Panc1 (cell line): ENCODE measurements at regions not wholly inside any gene's neighbourhood (a gene's known extent, or its start where the extent isn't known, plus 50 kb on each side); places are given as distances from the start of the nearest gene placed in this dataset.

Source experiments
- ATAC-seq: fragments of 200-7000 bp; cut with Tn5 transposase; 2 replicates; pipeline ENCODE4 v1.9.1; 2020; ENCODE audit warnings: mild to moderate bottlenecking, moderate library complexity
- BruUV-seq: library from RNA; stranded (reverse); fragments of 400-500 nt; replicated peaks from 2 replicates; lab custom pipeline; 2021; lab: Mats Ljungman, UMichigan
- CTCF ChIA-PET: fragments of 300-600 bp; sonication (Branson Sonifier 250); formaldehyde crosslinking; loops from one replicate; lab custom pipeline; 2022; ENCODE audit warnings: antibody characterized with exemption; lab: Charles Lee
- POLR2A ChIA-PET: fragments of 300-600 bp; sonication (Branson Sonifier 250); formaldehyde crosslinking; loops from one replicate; lab custom pipeline; 2022; ENCODE audit warnings: antibody characterized with exemption; lab: Charles Lee
- DNase-seq: peaks from one replicate; pipeline ENCODE4 v3.0.0-alpha.2; 2010; ENCODE audit warnings: low read depth, low spot score
- H3K27ac ChIP-seq: 2 replicates; pipeline ENCODE4 v1.5.1; 2011; ENCODE audit warnings: mild to moderate bottlenecking, low read length, inconsistent platforms
- H3K27me3 ChIP-seq: fragments of 200-500 bp; sonication (Bioruptor generic); 2 replicates; pipeline ENCODE4 v1.6.0; 2014; ENCODE audit warnings: low read length, inconsistent platforms; ENCODE audit not compliant: control insufficient read depth, insufficient read depth
- H3K36me3 ChIP-seq: fragments of 200-500 bp; sonication (Bioruptor generic); 2 replicates; pipeline ENCODE4 v1.5.1; 2014; ENCODE audit warnings: inconsistent platforms, mild to moderate bottlenecking, low read length, moderate library complexity; ENCODE audit not compliant: control insufficient read depth, insufficient read depth
- H3K4me1 ChIP-seq: 2 replicates; pipeline ENCODE4 v1.5.1; 2011; ENCODE audit warnings: inconsistent platforms, mild to moderate bottlenecking, low read length, moderate library complexity; ENCODE audit not compliant: control insufficient read depth, insufficient read depth
- H3K4me3 ChIP-seq, 2 experiments: 2 replicates each; pipeline ENCODE4 v1.5.1; 2011 to 2012; ENCODE audit warnings: low read depth in 2 of 2, low read length in 2 of 2, mild to moderate bottlenecking in 2 of 2, inconsistent platforms in 1 of 2, moderate library complexity in 1 of 2
- H3K9me3 ChIP-seq: fragments of 200-500 bp; sonication (Bioruptor generic); 2 replicates; pipeline ENCODE4 v1.5.1; 2014; ENCODE audit warnings: low read depth, mild to moderate bottlenecking, inconsistent platforms, low read length, moderate library complexity; ENCODE audit not compliant: control insufficient read depth, insufficient read depth
- CTCF ChIP-seq: fragments of 450-650 bp; IDR thresholded peaks from 2 replicates; pipeline ENCODE4 v1.5.1; 2017; ENCODE audit warnings: mild to moderate bottlenecking
- POLR2AphosphoS5 ChIP-seq: IDR thresholded peaks from 2 replicates; pipeline ENCODE4 v1.6.1; 2012; ENCODE audit warnings: mild to moderate bottlenecking, low read depth, low read length, moderate library complexity
- REST ChIP-seq, 2 experiments: IDR thresholded peaks; 2 replicates each; pipeline ENCODE4 v1.6.1; 2011 to 2012; ENCODE audit warnings: low read depth in 2 of 2, control low read depth in 1 of 2, low read length in 1 of 2, mild to moderate bottlenecking in 1 of 2, moderate library complexity in 1 of 2; ENCODE audit not compliant: insufficient read depth in 1 of 2
- SIN3A ChIP-seq: IDR thresholded peaks from 2 replicates; pipeline ENCODE4 v1.6.1; 2012; ENCODE audit warnings: low read depth, mild to moderate bottlenecking, low read length, moderate library complexity, borderline replicate concordance; ENCODE audit not compliant: insufficient read depth
- TCF7L2 ChIP-seq: IDR thresholded peaks from 2 replicates; pipeline ENCODE4 v1.6.1; 2011; ENCODE audit warnings: mild to moderate bottlenecking, low read depth, low read length, inconsistent platforms
- in situ Hi-C: cut with HindIII; loops from 2 replicates; pipeline ENCODE4 v1.10.0; 2016; ENCODE audit warnings: low sequenced_read_pairs, low pct_unique_long_range_greater_than_20kb
- intact Hi-C: fragments of 100-400 bp; cut with micrococcal nuclease; formaldehyde crosslinking; loops from one replicate; pipeline ENCODE4 v1.10.0; 2022; ENCODE audit not compliant: unreplicated experiment

- in situ Hi-C loops (no loop called here), intact Hi-C loops (no loop called here)
- ChIA-PET POLR2A (no interaction called here), CTCF (no interaction called here)
- H3K27me3 ChIP-seq = no peaks in the 10 kb centered on the region; the same call in 1 of the 2 replicates
- TF ChIP-seq POLR2AphosphoS5 (no peak), SIN3A (no peak), TCF7L2 (no peak), REST (IDR thresholded peaks at IDR 0.05; ENCODE audit: insufficient read depth in 1 of 2, low read depth in 2 of 2, low read length in 1 of 2) (no peak), CTCF (no peak)
- H3K36me3 ChIP-seq = no peaks in the 10 kb centered on the region
- no peaks in the 10 kb centered on the region for H3K9me3 ChIP-seq
- H3K4me1 ChIP-seq = no peaks in the 10 kb centered on the region
- DNase-seq = no peak
- H3K4me3 ChIP-seq = no peak overlapping the region
- no peak for ATAC-seq
- BruUV-seq = no TSS peak
- no peak overlapping the region for H3K27ac ChIP-seq
Measured at GRCh38 chr2:236858661-236859060, 227.0 kb upstream of the COPS8 start.

GRCh38 chr2:236859908-236860307, 225.8 kb upstream of the COPS8 start:
- TF ChIP-seq POLR2AphosphoS5 = no peak
- TF ChIP-seq REST (IDR thresholded peaks at IDR 0.05; ENCODE audit: insufficient read depth in 1 of 2, low read depth in 2 of 2, low read length in 1 of 2) = no peak
- no peak for TF ChIP-seq CTCF
- no peaks in the 10 kb centered on the region for H3K9me3 ChIP-seq
- POLR2A ChIA-PET = no interaction called here
- in situ Hi-C loops (no loop called here), intact Hi-C loops (no loop called here)
- BruUV-seq = no TSS peak
- no peak overlapping the region for H3K27ac ChIP-seq
- DNase-seq (no peak), ATAC-seq (no peak)
- H3K4me1 ChIP-seq = no peaks in the 10 kb centered on the region
- H3K27me3 ChIP-seq = no peaks in the 10 kb centered on the region; the same call in 1 of the 2 replicates
- CTCF ChIA-PET = no interaction called here
- no peaks in the 10 kb centered on the region for H3K36me3 ChIP-seq
- no peak overlapping the region for H3K4me3 ChIP-seq
